AML-193 (cell line): ENCODE measurements at regions not wholly inside any gene's neighbourhood (a gene's known extent, or its start where the extent isn't known, plus 50 kb on each side); places are given as distances from the start of the nearest gene placed in this dataset.

ENCODE experiments used
- DNase-seq, 2 experiments: peaks; one replicate each; lab custom pipeline; 2025; lab: John Stamatoyannopoulos, UW

GRCh38 chr7:80563561-80564327 lies 51.9 kb upstream of the GNAT3 start:
- DNase-seq = peak; percentile 61 to 80

- no peak for DNase-seq
Measured at GRCh38 chr7:80565554-80565953, 53.7 kb upstream of the GNAT3 start.

GRCh38 chr7:80581486-80582260 lies 56.8 kb upstream of the CD36 start:
- no peak for DNase-seq

GRCh38 chr7:80583901-80584300 lies 54.5 kb upstream of the CD36 start:
- DNase-seq = no peak

GRCh38 chr7:80584778-80585177 lies 53.7 kb upstream of the CD36 start:
- no peak for DNase-seq

GRCh38 chr7:80587538-80587937 lies 50.9 kb upstream of the CD36 start:
- DNase-seq = no peak

- no peak for DNase-seq
Measured at GRCh38 chr7:80588591-80588990, 49.9 kb upstream of the CD36 start.
